ENCODE measurements at regions not wholly inside any gene's neighbourhood (a gene's known extent, or its start where the extent isn't known, plus 50 kb on each side); places are given as distances from the start of the nearest gene placed in this dataset.

DNA sequence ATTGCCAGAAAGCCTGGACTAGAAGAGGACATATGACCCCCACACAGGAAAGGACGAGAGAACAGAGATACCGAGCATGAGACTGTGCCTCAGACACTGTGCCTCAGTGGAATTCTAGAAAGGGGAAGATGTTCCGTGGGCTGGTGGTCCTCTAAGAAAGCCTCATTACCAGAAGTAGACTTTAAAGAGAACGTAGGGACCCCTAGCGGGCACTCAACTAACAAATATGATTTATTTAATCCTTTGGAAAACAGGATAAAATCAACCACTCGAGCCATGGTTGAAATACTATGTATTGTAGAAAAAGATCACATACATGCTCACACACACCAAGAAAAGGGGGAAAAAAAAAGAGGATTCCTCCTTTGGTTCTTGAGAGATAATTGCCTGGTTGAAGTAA, 701.2 kb upstream of the SORCS1 start:
- no peaks in the 10 kb centered on the region for H3K27me3 ChIP-seq (ENCODE audit: control insufficient read depth, insufficient read depth, low read length)
- no peaks in the 10 kb centered on the region for H3K4me1 ChIP-seq (ENCODE audit: control insufficient read depth in 2 of 3, insufficient read depth in 2 of 3, low read depth in 1 of 3, low read length in 3 of 3)
- DNase-seq (no peak), FAIRE-seq (no peak)
- no peak overlapping the region for H3K9ac ChIP-seq (ENCODE audit: low read length in 3 of 3)
- TF ChIP-seq, protein P1, sequence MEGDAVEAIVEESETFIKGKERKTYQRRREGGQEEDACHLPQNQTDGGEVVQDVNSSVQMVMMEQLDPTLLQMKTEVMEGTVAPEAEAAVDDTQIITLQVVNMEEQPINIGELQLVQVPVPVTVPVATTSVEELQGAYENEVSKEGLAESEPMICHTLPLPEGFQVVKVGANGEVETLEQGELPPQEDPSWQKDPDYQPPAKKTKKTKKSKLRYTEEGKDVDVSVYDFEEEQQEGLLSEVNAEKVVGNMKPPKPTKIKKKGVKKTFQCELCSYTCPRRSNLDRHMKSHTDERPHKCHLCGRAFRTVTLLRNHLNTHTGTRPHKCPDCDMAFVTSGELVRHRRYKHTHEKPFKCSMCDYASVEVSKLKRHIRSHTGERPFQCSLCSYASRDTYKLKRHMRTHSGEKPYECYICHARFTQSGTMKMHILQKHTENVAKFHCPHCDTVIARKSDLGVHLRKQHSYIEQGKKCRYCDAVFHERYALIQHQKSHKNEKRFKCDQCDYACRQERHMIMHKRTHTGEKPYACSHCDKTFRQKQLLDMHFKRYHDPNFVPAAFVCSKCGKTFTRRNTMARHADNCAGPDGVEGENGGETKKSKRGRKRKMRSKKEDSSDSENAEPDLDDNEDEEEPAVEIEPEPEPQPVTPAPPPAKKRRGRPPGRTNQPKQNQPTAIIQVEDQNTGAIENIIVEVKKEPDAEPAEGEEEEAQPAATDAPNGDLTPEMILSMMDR (IDR thresholded peaks at IDR 0.05; ENCODE audit: borderline replicate concordance, extremely low read depth, insufficient read depth): no peak
- no peaks in the 10 kb centered on the region for H3K36me3 ChIP-seq (ENCODE audit: control insufficient read depth in 2 of 3, insufficient read depth in 3 of 3, low read length in 3 of 3)
- H3K4me3 ChIP-seq (ENCODE audit: low read length in 3 of 3): no peak overlapping the region
- H3K9me3 ChIP-seq (ENCODE audit: control insufficient read depth in 2 of 3, insufficient read depth in 1 of 3, low read length in 3 of 3): no peaks in the 10 kb centered on the region
- intact Hi-C loops (cut with DNase I): no loop called here
- H3K27ac ChIP-seq (ENCODE audit: low read depth in 2 of 2, low read length in 2 of 2): no peak overlapping the region

GRCh38 chr10:107859065-107859464, 694.6 kb upstream of the SORCS1 start:
- TF ChIP-seq, protein P1 (IDR thresholded peaks at IDR 0.05; ENCODE audit: borderline replicate concordance, extremely low read depth, insufficient read depth): no peak
- no peaks in the 10 kb centered on the region for H3K4me1 ChIP-seq (ENCODE audit: control insufficient read depth in 2 of 3, insufficient read depth in 2 of 3, low read depth in 1 of 3, low read length in 3 of 3)
- H3K4me3 ChIP-seq (ENCODE audit: low read length in 3 of 3): no peak overlapping the region
- H3K9ac ChIP-seq (ENCODE audit: low read length in 3 of 3): no peak overlapping the region
- H3K36me3 ChIP-seq (ENCODE audit: control insufficient read depth in 2 of 3, insufficient read depth in 3 of 3, low read length in 3 of 3): no peaks in the 10 kb centered on the region
- no peak overlapping the region for H3K27ac ChIP-seq (ENCODE audit: low read depth in 2 of 2, low read length in 2 of 2)
- DNase-seq (no peak), FAIRE-seq (no peak)
- intact Hi-C loops (cut with DNase I): no loop called here
- H3K9me3 ChIP-seq (ENCODE audit: control insufficient read depth in 2 of 3, insufficient read depth in 1 of 3, low read length in 3 of 3): no peaks in the 10 kb centered on the region
- H3K27me3 ChIP-seq (ENCODE audit: control insufficient read depth, insufficient read depth, low read length): no peaks in the 10 kb centered on the region

DNA sequence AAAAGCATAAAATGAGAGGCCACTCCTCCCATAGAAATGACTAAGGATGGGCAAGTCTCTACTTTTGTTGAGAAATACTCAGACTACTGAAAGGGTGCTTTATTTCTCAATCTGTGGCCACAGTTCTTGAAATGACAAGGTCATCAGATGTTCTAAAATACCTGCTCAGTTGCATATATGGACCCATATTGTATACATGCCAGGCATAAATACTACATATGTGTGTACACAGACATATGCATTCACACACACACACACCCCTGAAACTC, 691.5 kb upstream of the SORCS1 start:
- intact Hi-C loops (cut with DNase I): no loop called here
- Histone ChIP-seq H3K9ac (ENCODE audit: low read length in 3 of 3) (no peak overlapping the region), H3K4me3 (ENCODE audit: low read length in 3 of 3) (no peak overlapping the region), H3K36me3 (ENCODE audit: control insufficient read depth in 2 of 3, insufficient read depth in 3 of 3, low read length in 3 of 3) (no peaks in the 10 kb centered on the region), H3K4me1 (ENCODE audit: control insufficient read depth in 2 of 3, insufficient read depth in 2 of 3, low read depth in 1 of 3, low read length in 3 of 3) (no peaks in the 10 kb centered on the region), H3K27me3 (ENCODE audit: control insufficient read depth, insufficient read depth, low read length) (no peaks in the 10 kb centered on the region), H3K9me3 (ENCODE audit: control insufficient read depth in 2 of 3, insufficient read depth in 1 of 3, low read length in 3 of 3) (peaks cover 0 to under 1% (median 0%) of the 10 kb centered on the region in 3 donors), H3K27ac (ENCODE audit: low read depth in 2 of 2, low read length in 2 of 2) (no peak overlapping the region)
- DNase-seq (no peak), FAIRE-seq (no peak)
- TF ChIP-seq, protein P1 (IDR thresholded peaks at IDR 0.05; ENCODE audit: borderline replicate concordance, extremely low read depth, insufficient read depth): no peak

DNA sequence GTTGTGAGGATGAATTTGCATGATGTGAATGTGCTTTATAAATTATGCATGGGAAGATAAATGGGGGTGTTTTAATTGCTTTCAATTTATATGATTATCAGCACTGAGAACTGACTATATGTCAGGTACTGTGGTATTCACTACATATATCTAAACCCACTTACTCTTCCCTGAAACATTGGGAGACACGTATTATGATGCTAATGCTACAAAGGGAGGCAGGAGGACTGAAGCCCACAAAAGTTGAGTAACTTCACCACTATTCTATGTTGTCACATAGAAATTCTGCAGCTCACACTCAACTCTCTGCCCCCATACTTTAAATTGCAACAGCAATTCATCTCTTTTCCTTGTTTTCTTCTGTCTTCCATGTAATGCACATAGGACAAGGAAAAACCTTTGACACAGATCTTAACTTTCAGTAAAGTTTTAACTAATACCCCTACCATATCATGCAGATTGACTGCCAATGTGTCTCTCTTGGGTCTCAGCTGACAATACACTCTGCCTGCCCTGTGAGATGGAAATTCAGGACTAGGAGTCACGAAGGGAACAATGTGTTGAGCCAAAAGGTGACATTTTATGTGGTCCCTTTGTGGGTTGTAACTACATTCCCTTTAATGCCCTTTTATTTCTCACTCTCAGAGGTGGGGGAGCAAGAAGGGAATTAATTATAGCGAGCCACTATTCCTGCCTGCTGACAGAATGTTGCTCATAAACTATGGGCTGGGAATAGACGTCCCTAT, 691.0 kb upstream of the SORCS1 start:
- no peak overlapping the region for H3K4me3 ChIP-seq (ENCODE audit: low read length in 3 of 3)
- TF ChIP-seq, protein P1 (IDR thresholded peaks at IDR 0.05; ENCODE audit: borderline replicate concordance, extremely low read depth, insufficient read depth): no peak
- H3K9me3 ChIP-seq (ENCODE audit: control insufficient read depth in 2 of 3, insufficient read depth in 1 of 3, low read length in 3 of 3): peaks cover 0 to 3% (median 0%) of the 10 kb centered on the region in 3 donors
- H3K27ac ChIP-seq (ENCODE audit: low read depth in 2 of 2, low read length in 2 of 2): no peak overlapping the region
- no peak overlapping the region for H3K9ac ChIP-seq (ENCODE audit: low read length in 3 of 3)
- H3K36me3 ChIP-seq (ENCODE audit: control insufficient read depth in 2 of 3, insufficient read depth in 3 of 3, low read length in 3 of 3): no peaks in the 10 kb centered on the region
- H3K27me3 ChIP-seq (ENCODE audit: control insufficient read depth, insufficient read depth, low read length): no peaks in the 10 kb centered on the region
- no peaks in the 10 kb centered on the region for H3K4me1 ChIP-seq (ENCODE audit: control insufficient read depth in 2 of 3, insufficient read depth in 2 of 3, low read depth in 1 of 3, low read length in 3 of 3)
- intact Hi-C loops (cut with DNase I): no loop called here
- FAIRE-seq (no peak), DNase-seq (no peak)

All from kidney (tissue), 13 donors.